Suprapubic skin (tissue), 4 donors: ENCODE measurements at regions not wholly inside any gene's neighbourhood (a gene's known extent, or its start where the extent isn't known, plus 50 kb on each side); places are given as distances from the start of the nearest gene placed in this dataset.

Experiments used
- DNase-seq, 2 donors: peaks; one replicate each; pipeline ENCODE4 v3.0.0-alpha.2; 2019; ENCODE audit warnings: low spot score in 2 of 2
- H3K27ac ChIP-seq: fragments of 200-600 bp; sonication (generic); one replicate; pipeline ENCODE4 v1.5.1; 2019
- H3K27me3 ChIP-seq: fragments of 200-600 bp; sonication (generic); one replicate; pipeline ENCODE4 v1.5.1; 2019
- H3K36me3 ChIP-seq: fragments of 200-600 bp; sonication (generic); one replicate; pipeline ENCODE4 v1.5.1; 2019
- H3K4me1 ChIP-seq: fragments of 200-600 bp; sonication (generic); one replicate; pipeline ENCODE4 v1.5.1; 2019
- H3K4me3 ChIP-seq: fragments of 200-600 bp; sonication (generic); one replicate; pipeline ENCODE4 v1.5.1; 2019; ENCODE audit warnings: mild to moderate bottlenecking
- H3K9me3 ChIP-seq: fragments of 200-600 bp; sonication (generic); one replicate; pipeline ENCODE4 v1.5.1; 2019
- CTCF ChIP-seq, 2 donors: fragments of 200-600 bp in 1 of 2; fragments of 450-650 bp in 1 of 2; sonication (generic) in 1 of 2; IDR thresholded peaks; one replicate each; pipeline ENCODE4 v1.5.1; 2016 to 2019; ENCODE audit warnings: antibody characterized with exemption in 2 of 2, mild to moderate bottlenecking in 1 of 2, moderate library complexity in 1 of 2
- EP300 ChIP-seq: sonication (generic); formaldehyde crosslinking; IDR thresholded peaks from one replicate; pipeline ENCODE4 v1.6.1; 2017; ENCODE audit warnings: antibody characterized with exemption
- POLR2A ChIP-seq, 2 donors: fragments of 450-650 bp; IDR thresholded peaks; one replicate each; pipeline ENCODE4 v1.6.1; 2017; ENCODE audit warnings: antibody characterized with exemption in 2 of 2, mild to moderate bottlenecking in 2 of 2, moderate library complexity in 2 of 2
- POLR2AphosphoS5 ChIP-seq, 3 donors: sonication (generic); formaldehyde crosslinking; IDR thresholded peaks; one replicate each; pipeline ENCODE4 v1.6.1; 2017; ENCODE audit warnings: antibody characterized with exemption in 3 of 3
- WGBS: methylation state at CpG from one replicate; pipeline ENCODE4 v1.1.5; 2018; 5-methylcytosine and 5-hydroxymethylcytosine counted together

- no peak for DNase-seq
- H3K27ac ChIP-seq: no peak overlapping the region
- 58% methylated on average over 8 of the region's 8 CpGs for WGBS
Observed at GRCh38 chr18:60894254-60894945, 438.8 kb upstream of the CDH20 start.

GRCh38 chr18:60895181-60895580 is 438.0 kb upstream of the CDH20 start:
- no peak for DNase-seq
- no peak overlapping the region for H3K4me3 ChIP-seq
- no peak overlapping the region for H3K27ac ChIP-seq
- no peaks in the 10 kb centered on the region for H3K27me3 ChIP-seq
- WGBS: 81% methylated on average over 3 of the region's 3 CpGs
- no peaks in the 10 kb centered on the region for H3K9me3 ChIP-seq
- TF ChIP-seq POLR2AphosphoS5 (IDR thresholded peaks at IDR 0.05): no peak
- no peak for TF ChIP-seq EP300
- TF ChIP-seq POLR2A (IDR thresholded peaks at IDR 0.05): no peak
- H3K4me1 ChIP-seq: peaks cover 16% of the 10 kb centered on the region
- no peaks in the 10 kb centered on the region for H3K36me3 ChIP-seq

More at GRCh38 chr18:60894254-60894945, 438.8 kb upstream of the CDH20 start:
- H3K9me3 ChIP-seq: no peaks in the 10 kb centered on the region
- H3K4me3 ChIP-seq: no peak overlapping the region
- H3K4me1 ChIP-seq: peaks cover 16% of the 10 kb centered on the region
- no peak for TF ChIP-seq CTCF (IDR thresholded peaks at IDR 0.05)
- no peak for TF ChIP-seq EP300
- no peak for TF ChIP-seq POLR2AphosphoS5 (IDR thresholded peaks at IDR 0.05)
- no peak for TF ChIP-seq POLR2A (IDR thresholded peaks at IDR 0.05)
- H3K27me3 ChIP-seq: no peaks in the 10 kb centered on the region
- H3K36me3 ChIP-seq: no peaks in the 10 kb centered on the region

- H3K4me3 ChIP-seq: no peak overlapping the region
- no peak overlapping the region for H3K27ac ChIP-seq
- no peaks in the 10 kb centered on the region for H3K36me3 ChIP-seq
- DNase-seq: no peak
- no peaks in the 10 kb centered on the region for H3K9me3 ChIP-seq
- peaks cover 8% of the 10 kb centered on the region for H3K4me1 ChIP-seq
- TF ChIP-seq POLR2A (IDR thresholded peaks at IDR 0.05): no peak
- H3K27me3 ChIP-seq: no peaks in the 10 kb centered on the region
- WGBS: 92% methylated on average over 4 of the region's 4 CpGs
Observed at GRCh38 chr18:60898111-60898510, 435.1 kb upstream of the CDH20 start.

- DNase-seq: no peak
- Histone ChIP-seq H3K4me1 (no peaks in the 10 kb centered on the region), H3K27ac (no peak overlapping the region), H3K27me3 (no peaks in the 10 kb centered on the region), H3K36me3 (no peaks in the 10 kb centered on the region), H3K9me3 (no peaks in the 10 kb centered on the region), H3K4me3 (no peak overlapping the region)
- TF ChIP-seq CTCF (IDR thresholded peaks at IDR 0.05): no peak
- TF ChIP-seq POLR2A (IDR thresholded peaks at IDR 0.05): no peak
- no peak for TF ChIP-seq EP300
- TF ChIP-seq POLR2AphosphoS5 (IDR thresholded peaks at IDR 0.05): no peak
- 46% methylated on average over 3 of the region's 3 CpGs for WGBS
Observed at GRCh38 chr18:60905699-60906098, 427.5 kb upstream of the CDH20 start.

- Histone ChIP-seq H3K27ac (no peak overlapping the region), H3K9me3 (no peaks in the 10 kb centered on the region), H3K36me3 (no peaks in the 10 kb centered on the region), H3K27me3 (no peaks in the 10 kb centered on the region), H3K4me3 (no peak overlapping the region), H3K4me1 (no peaks in the 10 kb centered on the region)
- DNase-seq: no peak
- no peak for TF ChIP-seq POLR2A (IDR thresholded peaks at IDR 0.05)
- TF ChIP-seq EP300: no peak
- TF ChIP-seq CTCF (IDR thresholded peaks at IDR 0.05): no peak
- TF ChIP-seq POLR2AphosphoS5 (IDR thresholded peaks at IDR 0.05): no peak
Observed at GRCh38 chr18:60910534-60910933, 422.7 kb upstream of the CDH20 start.

- H3K36me3 ChIP-seq: no peaks in the 10 kb centered on the region
- WGBS: 81% methylated on average over 2 of the region's 2 CpGs
- no peak overlapping the region for H3K27ac ChIP-seq
Observed at GRCh38 chr18:60911504-60911903, 421.7 kb upstream of the CDH20 start.

More at GRCh38 chr18:60911504-60911903, 421.7 kb upstream of the CDH20 start:
- DNase-seq: no peak
- Histone ChIP-seq H3K4me3 (no peak overlapping the region), H3K27me3 (no peaks in the 10 kb centered on the region), H3K4me1 (no peaks in the 10 kb centered on the region), H3K9me3 (no peaks in the 10 kb centered on the region)
- no peak for TF ChIP-seq POLR2AphosphoS5 (IDR thresholded peaks at IDR 0.05)
- TF ChIP-seq EP300: no peak
- TF ChIP-seq POLR2A (IDR thresholded peaks at IDR 0.05): no peak
- no peak for TF ChIP-seq CTCF (IDR thresholded peaks at IDR 0.05)
